ENCODE measurements at regions not wholly inside any gene's neighbourhood (a gene's known extent, or its start where the extent isn't known, plus 50 kb on each side); places are given as distances from the start of the nearest gene placed in this dataset.
"Not testable (repeated sequence)": the region's sequence is repeated elsewhere in the genome, so short reads cannot be mapped to it uniquely, and the experiment has no call there.

DNA sequence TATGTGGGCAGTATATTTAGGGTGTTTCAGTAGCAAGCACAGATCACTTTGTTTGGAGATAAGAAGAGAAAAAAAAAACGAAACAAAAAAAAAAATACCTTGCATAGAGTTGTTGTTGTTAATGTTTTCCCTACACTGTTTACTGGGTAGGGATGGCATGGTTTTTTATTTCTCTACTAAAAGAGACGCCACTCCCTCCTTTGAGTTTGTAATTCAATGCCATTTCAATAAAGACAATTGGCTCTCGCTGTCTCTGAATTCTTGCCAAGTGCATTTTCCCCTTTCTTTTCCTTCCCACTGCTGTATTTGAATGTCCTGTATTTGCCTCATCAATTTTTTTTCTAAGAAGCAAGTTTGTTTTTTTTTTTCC is 213.9 kb upstream of the UBASH3B start:
- no peak for DNase-seq

- DNase-seq = no peak
Observed at GRCh38 chr11:122440811-122441665, 214.5 kb upstream of the UBASH3B start.

DNA sequence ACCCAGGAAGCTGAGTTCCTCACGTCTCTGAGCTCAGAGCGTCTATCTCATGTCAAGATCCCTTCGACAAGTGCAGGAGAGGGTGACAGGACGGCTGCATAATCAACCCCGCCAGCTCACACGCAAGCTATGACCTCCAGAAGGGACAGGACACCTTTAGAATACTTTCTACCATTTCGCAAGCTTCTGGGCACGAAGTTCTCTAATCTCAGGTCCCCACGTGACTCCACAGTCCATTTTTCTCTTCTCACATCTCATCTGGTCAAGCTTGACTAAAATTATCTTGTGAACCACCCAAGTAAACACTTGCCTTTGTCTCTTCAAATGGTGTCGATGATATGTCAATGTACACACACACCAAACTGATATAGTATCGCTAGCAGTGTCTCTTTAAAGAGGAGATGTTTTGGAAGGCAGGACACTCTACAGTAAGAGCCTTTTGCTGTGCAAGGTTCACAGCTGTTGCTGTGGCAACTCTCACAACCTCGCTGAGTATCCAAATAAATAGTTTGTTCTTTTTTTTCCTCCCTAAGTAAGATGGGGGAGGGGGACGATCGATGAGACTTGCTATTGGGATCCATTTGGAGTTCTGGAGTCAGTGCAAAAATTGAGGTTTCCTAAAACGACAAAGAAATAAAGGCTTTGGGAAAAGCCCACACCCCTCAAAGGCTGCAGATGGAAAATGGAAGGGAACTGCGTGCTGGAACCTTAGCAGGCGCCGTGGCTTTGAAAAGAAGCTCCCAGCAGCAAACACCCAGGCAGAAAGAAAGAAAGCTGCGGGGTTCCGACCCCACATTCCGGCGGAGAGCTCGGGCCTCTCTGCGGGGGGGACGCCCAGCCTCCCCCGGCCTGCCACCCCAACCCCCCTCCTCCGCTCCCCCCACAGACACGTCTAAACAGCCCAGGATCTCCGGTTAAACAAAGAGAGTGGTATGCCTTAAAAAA is 215.4 kb upstream of the UBASH3B start:
- DNase-seq = no peak

DNA sequence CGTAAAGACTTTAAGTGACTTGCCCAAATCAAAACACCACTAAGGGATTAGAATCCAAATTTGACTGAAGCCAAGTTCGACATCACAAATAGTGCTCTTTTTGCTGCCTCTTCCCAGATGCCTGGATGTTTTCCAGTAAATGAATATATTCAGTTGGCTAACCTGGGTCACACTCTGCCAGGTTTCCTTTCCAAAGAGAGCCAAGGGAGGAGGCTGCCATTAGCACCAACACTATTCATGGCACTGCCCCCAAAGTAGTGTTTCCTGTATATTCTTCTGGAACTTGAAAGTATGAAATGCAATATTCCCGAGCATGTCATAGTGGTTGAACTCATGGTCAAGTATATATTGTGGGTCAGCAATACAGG is 219.3 kb upstream of the UBASH3B start:
- DNase-seq = peak in 1 of 2 experiments; percentile 18

DNA sequence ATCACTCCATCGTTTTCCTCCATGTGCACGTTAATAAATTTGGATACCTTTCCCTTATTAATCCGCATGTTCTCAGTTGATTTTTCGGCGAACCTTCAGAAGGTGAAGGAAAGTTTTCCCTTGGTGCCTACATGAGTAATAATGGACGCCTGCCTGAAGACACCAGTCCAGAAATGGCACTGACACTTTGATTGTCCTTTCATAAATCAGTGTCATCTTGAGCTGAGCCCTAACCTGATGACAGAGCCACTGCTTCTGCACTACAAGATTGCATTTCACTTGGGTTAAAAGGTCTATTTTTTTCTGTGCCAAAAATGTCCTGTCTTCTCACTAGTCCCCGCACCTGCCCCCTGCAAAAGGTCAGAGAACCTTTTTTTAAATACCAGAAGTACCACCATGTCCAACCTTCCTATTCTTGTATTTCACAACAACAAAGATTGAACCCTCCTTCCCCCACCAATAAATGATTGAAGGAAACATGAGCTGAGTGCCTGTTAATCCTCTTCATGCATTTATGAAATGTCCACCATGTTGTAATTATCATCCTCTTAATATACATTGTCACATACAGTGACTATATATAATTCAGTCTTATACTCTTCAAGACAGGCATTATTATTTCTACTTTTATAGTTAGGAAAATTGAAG is 219.9 kb upstream of the UBASH3B start:
- DNase-seq = no peak

DNA sequence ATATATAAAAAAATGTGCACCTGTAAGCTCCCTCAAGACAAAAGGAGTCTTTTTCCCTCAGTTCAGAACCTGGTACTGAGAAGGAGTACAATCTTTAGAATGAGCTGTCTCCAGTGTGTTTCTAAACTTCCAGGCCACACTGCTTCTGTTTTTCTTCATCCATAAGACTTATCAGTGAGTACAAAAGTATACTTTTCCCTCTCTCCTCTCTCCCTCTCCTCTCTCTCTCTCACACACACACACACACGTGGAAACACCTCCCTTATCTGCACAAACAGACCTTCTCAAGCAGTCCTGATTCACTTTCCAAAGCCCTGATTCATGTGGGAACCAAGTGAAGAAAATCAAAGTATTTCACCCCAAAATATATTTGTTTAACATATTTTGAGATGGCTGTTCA is 220.7 kb upstream of the UBASH3B start:
- DNase-seq = no peak

GRCh38 chr11:122430490-122430889 is 225.0 kb upstream of the UBASH3B start:
- no peak for DNase-seq

DNA sequence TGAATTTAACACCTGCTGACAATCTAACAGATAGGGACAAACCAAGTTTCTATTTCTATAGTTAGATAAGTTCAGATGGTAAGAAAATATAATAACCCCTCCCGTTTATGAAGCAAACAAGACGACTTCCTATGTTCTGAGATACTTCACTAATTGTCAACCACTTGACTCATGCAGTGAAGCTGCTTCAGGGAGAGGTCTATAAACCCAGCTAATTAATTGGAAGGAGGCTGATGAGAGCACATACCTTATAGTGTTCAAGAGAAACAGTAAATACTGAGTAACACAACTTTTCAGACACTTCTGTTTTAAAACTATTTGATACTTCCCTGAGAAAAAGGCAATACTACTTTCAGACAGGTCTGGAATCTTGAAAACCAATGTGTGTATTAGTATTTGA is 229.4 kb upstream of the UBASH3B start:
- DNase-seq = no peak

- no peak for DNase-seq
Observed at GRCh38 chr11:122424636-122425035, 230.9 kb upstream of the UBASH3B start.

- no peak for DNase-seq
Observed at GRCh38 chr11:122423886-122424285, 231.6 kb upstream of the UBASH3B start.

DNA sequence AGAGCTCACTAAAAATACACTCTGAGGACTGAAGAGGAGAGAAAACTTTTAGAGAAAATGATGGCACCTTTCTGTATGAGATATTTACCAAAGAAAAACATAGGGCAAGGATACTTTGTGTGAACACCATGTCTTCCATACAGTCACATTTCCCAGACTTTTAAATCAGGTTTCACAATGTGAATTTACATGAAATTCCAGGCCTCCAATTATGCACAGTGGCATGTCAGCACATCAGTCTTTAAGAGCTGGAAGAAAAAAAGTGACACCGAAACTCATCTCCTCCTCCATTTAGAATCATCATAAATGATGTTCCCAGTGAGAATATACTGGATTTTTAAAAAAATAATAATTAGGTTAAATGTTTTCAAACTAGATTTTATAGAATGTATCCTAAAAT is 232.2 kb upstream of the UBASH3B start:
- no peak for DNase-seq

DNA sequence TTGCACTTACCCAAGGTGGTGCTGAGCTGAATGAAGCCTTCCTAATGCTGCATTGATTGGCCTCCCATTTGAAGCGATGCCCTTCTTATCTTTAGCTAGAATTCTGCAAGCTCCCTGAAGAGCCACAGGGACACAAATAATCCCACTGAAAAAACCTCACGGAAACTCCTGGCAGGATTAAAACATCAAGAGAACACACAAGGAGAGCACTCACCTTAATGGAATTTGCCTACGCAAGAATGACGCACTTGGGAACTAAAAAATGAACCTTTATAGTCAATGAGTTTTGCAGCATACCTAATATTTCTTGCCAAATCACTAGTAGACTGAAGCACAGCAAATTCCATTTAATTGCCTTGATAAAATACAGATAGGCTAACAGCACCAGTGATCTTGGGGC is 232.8 kb upstream of the UBASH3B start:
- no peak for DNase-seq

GRCh38 chr11:122421702-122422101 is 233.8 kb upstream of the UBASH3B start:
- DNase-seq = no peak

DNA sequence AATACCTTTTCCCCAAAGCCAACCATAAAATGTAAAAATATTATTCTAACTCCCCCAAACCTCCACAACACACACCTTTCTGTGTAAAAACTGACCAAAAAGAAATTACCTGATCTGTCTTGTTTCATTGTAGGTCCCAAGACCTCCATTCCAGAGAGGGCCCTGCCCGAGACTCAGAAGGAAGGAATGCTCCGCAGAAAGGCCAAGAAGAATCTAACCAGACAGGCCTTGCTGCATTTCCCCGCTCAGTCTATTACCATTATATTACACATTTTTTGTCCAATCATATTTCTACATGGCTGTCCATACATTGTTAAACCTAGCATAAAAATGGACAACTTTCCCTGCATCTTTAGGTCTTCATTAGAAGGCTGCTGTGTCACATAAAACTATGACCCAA is 237.5 kb upstream of the UBASH3B start:
- no peak for DNase-seq

DNA sequence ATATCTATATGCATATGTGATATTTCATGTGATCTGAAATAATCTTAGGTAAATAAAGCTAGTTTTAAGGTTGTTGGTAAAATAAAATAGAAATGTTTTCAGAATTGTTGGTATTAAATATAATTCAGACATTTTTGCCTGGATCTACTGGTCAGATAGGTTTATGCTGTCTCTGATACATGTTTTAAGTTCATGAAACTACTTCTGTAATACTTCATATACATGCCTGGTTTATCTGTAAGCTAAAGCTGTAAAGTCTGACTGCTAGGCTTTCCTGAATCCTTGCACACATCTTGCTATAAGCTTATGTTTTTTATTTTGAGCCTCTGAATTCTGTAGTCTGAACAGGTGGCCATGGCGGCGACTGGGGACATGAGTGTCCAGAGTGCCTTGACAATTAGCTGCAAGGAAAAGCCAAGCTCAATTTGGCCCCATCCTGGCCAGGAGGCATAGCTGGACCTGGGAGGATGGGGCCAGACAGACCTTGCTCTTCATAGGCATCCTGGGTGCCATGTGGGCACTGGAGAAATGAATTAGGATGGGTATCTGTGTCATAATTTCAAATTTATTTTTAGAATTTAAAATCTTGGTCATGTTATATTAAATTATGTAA is 241.0 kb upstream of the UBASH3B start:
- DNase-seq = no peak

- no peak for DNase-seq
Observed at GRCh38 chr11:122413677-122414076, 241.8 kb upstream of the UBASH3B start.

DNA sequence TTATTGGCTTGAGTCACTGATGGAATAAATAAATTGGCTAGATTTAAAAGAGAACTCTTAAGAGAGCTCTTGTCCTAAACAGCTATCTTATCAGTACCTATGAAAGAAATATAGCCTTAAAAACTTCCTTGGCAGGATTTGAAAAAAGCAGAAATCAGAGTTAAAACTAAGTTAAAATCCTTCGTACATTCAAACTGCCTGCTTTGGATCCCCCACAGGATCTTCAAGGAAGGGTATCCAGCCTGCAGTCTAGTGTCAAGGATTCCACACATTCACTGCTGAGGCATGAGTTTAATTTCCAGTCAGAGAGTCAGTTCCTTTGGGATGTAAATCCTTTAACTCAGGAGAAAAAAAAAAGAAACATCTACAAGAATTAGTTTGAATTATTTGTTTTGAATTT is 242.9 kb upstream of the UBASH3B start:
- DNase-seq = no peak

GRCh38 chr11:122406466-122406865 is 249.1 kb upstream of the UBASH3B start:
- no peak for DNase-seq

GRCh38 chr11:122405547-122406341 is 249.8 kb upstream of the UBASH3B start:
- no peak for DNase-seq

- no peak for DNase-seq
Observed at GRCh38 chr11:122404571-122404970, 251.0 kb upstream of the UBASH3B start.

DNA sequence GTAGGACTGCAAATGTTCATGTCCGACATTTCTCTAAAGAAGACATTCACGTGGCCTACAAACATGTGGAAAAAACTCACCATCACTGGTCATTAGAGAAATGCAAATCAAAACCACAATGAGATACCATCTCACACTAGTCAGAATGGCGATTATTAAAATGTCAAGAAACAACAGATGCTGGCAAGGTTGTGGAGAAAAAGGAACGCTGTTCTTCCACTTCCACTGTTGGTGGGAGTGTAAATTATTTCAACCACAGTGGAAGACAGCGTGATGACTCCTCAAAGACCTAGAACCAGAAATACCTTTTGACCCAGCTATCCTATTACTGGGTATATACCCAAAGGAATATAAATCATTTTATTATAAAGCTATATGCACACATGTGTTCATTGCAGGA is 253.9 kb upstream of the UBASH3B start:
- not testable (repeated sequence) for DNase-seq

- no peak for DNase-seq
Observed at GRCh38 chr11:122399375-122399774, 256.1 kb upstream of the UBASH3B start.

Data from NCI-H446 (cell line).